ENCODE measurements at regions not wholly inside any gene's neighbourhood (a gene's known extent, or its start where the extent isn't known, plus 50 kb on each side); places are given as distances from the start of the nearest gene placed in this dataset.

- H3K27me3 Mint-ChIP-seq (ENCODE audit: low read depth, unreplicated experiment), result no peaks in the 10 kb centered on the region
These were observed 494.9 kb downstream of the DIPK2A start for GRCh38 chr3:144466540-144466939.

GRCh38 chr3:144470666-144471065 is 499.0 kb downstream of the DIPK2A start:
- Histone ChIP-seq H3K9ac (ENCODE audit: low read length) (no peak overlapping the region), H3K4me3 (ENCODE audit: insufficient read depth, low read depth, low read length) (no peak overlapping the region), H3K27me3 (ENCODE audit: insufficient read depth, low read length) (no peaks in the 10 kb centered on the region), H3K4me1 (ENCODE audit: insufficient read depth, low read length) (no peaks in the 10 kb centered on the region), H4K20me1 (ENCODE audit: insufficient read depth, low read length) (no peaks in the 10 kb centered on the region), H3K79me2 (ENCODE audit: insufficient read depth, low read length) (no peaks in the 10 kb centered on the region), H3K4me2 (ENCODE audit: low read length) (no peak overlapping the region), H3K9me3 (ENCODE audit: insufficient read depth, low read depth, low read length) (no peaks in the 10 kb centered on the region), H3K27ac (ENCODE audit: low read depth, low read length) (no peak overlapping the region), H3K36me3 (ENCODE audit: insufficient read depth, low read length) (no peaks in the 10 kb centered on the region), H2AFZ (ENCODE audit: low read depth, low read length) (no peak overlapping the region)
- no peak for DNase-seq (ENCODE audit: low read depth)
- Mint-ChIP-seq H3K27ac (ENCODE audit: unreplicated experiment) (no peak overlapping the region), H3K36me3 (ENCODE audit: low read depth, unreplicated experiment) (no peaks in the 10 kb centered on the region), H3K4me1 (ENCODE audit: low read depth, unreplicated experiment) (no peaks in the 10 kb centered on the region), H3K27me3 (ENCODE audit: low read depth, unreplicated experiment) (no peaks in the 10 kb centered on the region), H3K9me3 (ENCODE audit: unreplicated experiment) (no peaks in the 10 kb centered on the region), H3K4me3 (ENCODE audit: unreplicated experiment) (no peak overlapping the region)
- TF ChIP-seq EZH2 (IDR thresholded peaks at IDR 0.05; ENCODE audit: insufficient read depth, low read length) (no peak), CTCF (IDR thresholded peaks at IDR 0.05; ENCODE audit: insufficient read depth, low read depth, low read length) (no peak)
- no peak for FAIRE-seq

More at GRCh38 chr3:144466540-144466939, 494.9 kb downstream of the DIPK2A start:
- Histone ChIP-seq H4K20me1 (ENCODE audit: insufficient read depth, low read length) (no peaks in the 10 kb centered on the region), H3K27me3 (ENCODE audit: insufficient read depth, low read length) (no peaks in the 10 kb centered on the region), H3K79me2 (ENCODE audit: insufficient read depth, low read length) (no peaks in the 10 kb centered on the region), H3K4me1 (ENCODE audit: insufficient read depth, low read length) (no peaks in the 10 kb centered on the region), H3K4me2 (ENCODE audit: low read length) (no peak overlapping the region), H2AFZ (ENCODE audit: low read depth, low read length) (no peak overlapping the region), H3K36me3 (ENCODE audit: insufficient read depth, low read length) (no peaks in the 10 kb centered on the region), H3K4me3 (ENCODE audit: insufficient read depth, low read depth, low read length) (no peak overlapping the region), H3K9ac (ENCODE audit: low read length) (no peak overlapping the region), H3K27ac (ENCODE audit: low read depth, low read length) (no peak overlapping the region), H3K9me3 (ENCODE audit: insufficient read depth, low read depth, low read length) (no peaks in the 10 kb centered on the region)
- H3K4me3 Mint-ChIP-seq (ENCODE audit: unreplicated experiment), result no peak overlapping the region
- no peak for DNase-seq (ENCODE audit: low read depth)
- no peak for TF ChIP-seq EZH2 (IDR thresholded peaks at IDR 0.05; ENCODE audit: insufficient read depth, low read length)
- TF ChIP-seq CTCF (IDR thresholded peaks at IDR 0.05; ENCODE audit: insufficient read depth, low read depth, low read length), result no peak
- H3K27ac Mint-ChIP-seq (ENCODE audit: unreplicated experiment), result no peak overlapping the region
- FAIRE-seq, result no peak
- H3K36me3 Mint-ChIP-seq (ENCODE audit: low read depth, unreplicated experiment), result no peaks in the 10 kb centered on the region
- H3K4me1 Mint-ChIP-seq (ENCODE audit: low read depth, unreplicated experiment), result no peaks in the 10 kb centered on the region
- H3K9me3 Mint-ChIP-seq (ENCODE audit: unreplicated experiment), result no peaks in the 10 kb centered on the region

GRCh38 chr3:144477593-144477992 is 506.0 kb downstream of the DIPK2A start:
- no peak overlapping the region for H3K4me3 ChIP-seq (ENCODE audit: insufficient read depth, low read depth, low read length)
- no peaks in the 10 kb centered on the region for H3K79me2 ChIP-seq (ENCODE audit: insufficient read depth, low read length)
- no peaks in the 10 kb centered on the region for H4K20me1 ChIP-seq (ENCODE audit: insufficient read depth, low read length)
- DNase-seq (ENCODE audit: low read depth), result no peak
- no peaks in the 10 kb centered on the region for H3K4me1 ChIP-seq (ENCODE audit: insufficient read depth, low read length)
- FAIRE-seq, result no peak
- H3K27me3 Mint-ChIP-seq (ENCODE audit: low read depth, unreplicated experiment), result no peaks in the 10 kb centered on the region
- H2AFZ ChIP-seq (ENCODE audit: low read depth, low read length), result no peak overlapping the region
- no peaks in the 10 kb centered on the region for H3K9me3 Mint-ChIP-seq (ENCODE audit: unreplicated experiment)
- no peak for TF ChIP-seq EZH2 (IDR thresholded peaks at IDR 0.05; ENCODE audit: insufficient read depth, low read length)
- TF ChIP-seq CTCF (IDR thresholded peaks at IDR 0.05; ENCODE audit: insufficient read depth, low read depth, low read length), result no peak
- no peak overlapping the region for H3K4me3 Mint-ChIP-seq (ENCODE audit: unreplicated experiment)
- H3K27me3 ChIP-seq (ENCODE audit: insufficient read depth, low read length), result no peaks in the 10 kb centered on the region
- H3K4me2 ChIP-seq (ENCODE audit: low read length), result no peak overlapping the region
- no peak overlapping the region for H3K27ac ChIP-seq (ENCODE audit: low read depth, low read length)
- no peaks in the 10 kb centered on the region for H3K36me3 ChIP-seq (ENCODE audit: insufficient read depth, low read length)
- H3K27ac Mint-ChIP-seq (ENCODE audit: unreplicated experiment), result no peak overlapping the region
- no peaks in the 10 kb centered on the region for H3K9me3 ChIP-seq (ENCODE audit: insufficient read depth, low read depth, low read length)
- H3K4me1 Mint-ChIP-seq (ENCODE audit: low read depth, unreplicated experiment), result no peaks in the 10 kb centered on the region
- no peaks in the 10 kb centered on the region for H3K36me3 Mint-ChIP-seq (ENCODE audit: low read depth, unreplicated experiment)
- no peak overlapping the region for H3K9ac ChIP-seq (ENCODE audit: low read length)

All from astrocyte (in vitro differentiated cells and primary cell).